ENCODE measurements at regions not wholly inside any gene's neighbourhood (a gene's known extent, or its start where the extent isn't known, plus 50 kb on each side); places are given as distances from the start of the nearest gene placed in this dataset.

GRCh38 chr1:68953311-68953710 is 456.4 kb upstream of the DEPDC1 start:
- no peak for TF ChIP-seq TEAD4 (IDR thresholded peaks at IDR 0.05; ENCODE audit: borderline replicate concordance, insufficient read depth)
- TF ChIP-seq GABPA (IDR thresholded peaks at IDR 0.05; ENCODE audit: low read depth), result no peak
- no peak for TF ChIP-seq CTCF (IDR thresholded peaks at IDR 0.05)
- no peak for TF ChIP-seq TAF1 (IDR thresholded peaks at IDR 0.05; ENCODE audit: borderline replicate concordance, low read depth, low read length)
- TF ChIP-seq, protein P1, sequence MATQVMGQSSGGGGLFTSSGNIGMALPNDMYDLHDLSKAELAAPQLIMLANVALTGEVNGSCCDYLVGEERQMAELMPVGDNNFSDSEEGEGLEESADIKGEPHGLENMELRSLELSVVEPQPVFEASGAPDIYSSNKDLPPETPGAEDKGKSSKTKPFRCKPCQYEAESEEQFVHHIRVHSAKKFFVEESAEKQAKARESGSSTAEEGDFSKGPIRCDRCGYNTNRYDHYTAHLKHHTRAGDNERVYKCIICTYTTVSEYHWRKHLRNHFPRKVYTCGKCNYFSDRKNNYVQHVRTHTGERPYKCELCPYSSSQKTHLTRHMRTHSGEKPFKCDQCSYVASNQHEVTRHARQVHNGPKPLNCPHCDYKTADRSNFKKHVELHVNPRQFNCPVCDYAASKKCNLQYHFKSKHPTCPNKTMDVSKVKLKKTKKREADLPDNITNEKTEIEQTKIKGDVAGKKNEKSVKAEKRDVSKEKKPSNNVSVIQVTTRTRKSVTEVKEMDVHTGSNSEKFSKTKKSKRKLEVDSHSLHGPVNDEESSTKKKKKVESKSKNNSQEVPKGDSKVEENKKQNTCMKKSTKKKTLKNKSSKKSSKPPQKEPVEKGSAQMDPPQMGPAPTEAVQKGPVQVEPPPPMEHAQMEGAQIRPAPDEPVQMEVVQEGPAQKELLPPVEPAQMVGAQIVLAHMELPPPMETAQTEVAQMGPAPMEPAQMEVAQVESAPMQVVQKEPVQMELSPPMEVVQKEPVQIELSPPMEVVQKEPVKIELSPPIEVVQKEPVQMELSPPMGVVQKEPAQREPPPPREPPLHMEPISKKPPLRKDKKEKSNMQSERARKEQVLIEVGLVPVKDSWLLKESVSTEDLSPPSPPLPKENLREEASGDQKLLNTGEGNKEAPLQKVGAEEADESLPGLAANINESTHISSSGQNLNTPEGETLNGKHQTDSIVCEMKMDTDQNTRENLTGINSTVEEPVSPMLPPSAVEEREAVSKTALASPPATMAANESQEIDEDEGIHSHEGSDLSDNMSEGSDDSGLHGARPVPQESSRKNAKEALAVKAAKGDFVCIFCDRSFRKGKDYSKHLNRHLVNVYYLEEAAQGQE (IDR thresholded peaks at IDR 0.05; ENCODE audit: low read depth, low read length), result no peak

All from SK-N-SH (cell line).